Activated CD4-positive, alpha-beta T cell treated with anti-CD3 and anti-CD28 coated beads for 36 hours (primary cell): ENCODE measurements at regions not wholly inside any gene's neighbourhood (a gene's known extent, or its start where the extent isn't known, plus 50 kb on each side); places are given as distances from the start of the nearest gene placed in this dataset.

Source experiments
- ATAC-seq: fragments of 200-7000 bp; cut with Tn5 transposase; one replicate; pipeline ENCODE4 v1.10.0; 2021; ENCODE audit warnings: mild to moderate bottlenecking, moderate library complexity
- CTCF ChIA-PET: fragments of 350-600 bp; sonication (Branson Sonifier 250); formaldehyde crosslinking; loops from one replicate; lab custom pipeline; 2021; ENCODE audit warnings: antibody characterized with exemption; lab: Charles Lee
- POLR2A ChIA-PET: fragments of 350-600 bp; sonication (Branson Sonifier 250); formaldehyde crosslinking; loops from one replicate; lab custom pipeline; 2021; ENCODE audit warnings: antibody characterized with exemption, inconsistent platforms; lab: Charles Lee
- DNase-seq: peaks from one replicate; pipeline ENCODE4 v3.0.0-alpha.2; 2020
- H3K27ac Mint-ChIP-seq: one replicate; pipeline ENCODE4 v1.8.0; 2021; ENCODE audit warnings: mixed read lengths
- H3K27me3 Mint-ChIP-seq: one replicate; pipeline ENCODE4 v1.8.0; 2021; ENCODE audit warnings: mixed read lengths
- H3K36me3 Mint-ChIP-seq: one replicate; pipeline ENCODE4 v1.8.0; 2021; ENCODE audit warnings: low read depth, mixed read lengths
- H3K4me1 Mint-ChIP-seq: one replicate; pipeline ENCODE4 v1.8.0; 2021; ENCODE audit warnings: mixed read lengths
- H3K4me3 Mint-ChIP-seq: one replicate; pipeline ENCODE4 v1.8.0; 2021; ENCODE audit warnings: mild to moderate bottlenecking, moderate library complexity, mixed read lengths
- H3K9me3 Mint-ChIP-seq: one replicate; pipeline ENCODE4 v1.8.0; 2021; ENCODE audit warnings: low read depth, mixed read lengths
- intact Hi-C, 2 experiments: fragments of 100-400 bp; cut with DNase I in 1 of 2; cut with micrococcal nuclease in 1 of 2; formaldehyde crosslinking; loops; one replicate each; pipeline versions ENCODE4 v1.14.2 to v1.15.1; 2022 to 2024; cut with DNase I, micrococcal nuclease

GRCh38 chr3:18648159-18648558 lies 223.0 kb upstream of the SATB1 start:
- peaks cover 2% of the 10 kb centered on the region for H3K9me3 Mint-ChIP-seq
- ATAC-seq (no peak), DNase-seq (no peak)
- H3K4me3 Mint-ChIP-seq = no peak overlapping the region
- H3K27me3 Mint-ChIP-seq = no peaks in the 10 kb centered on the region
- H3K27ac Mint-ChIP-seq = peak overlapping the region; percentile 98
- H3K4me1 Mint-ChIP-seq = peaks cover 97% of the 10 kb centered on the region
- ChIA-PET POLR2A (interaction anchor here (1.7 to 5.7 kb wide), 3 partner anchors 21 to 92 kb away, joined by 5 to 66 read pairs (median 6); no protein-coding TSS in a partner anchor), CTCF (interaction anchor here (0.6 to 2.4 kb wide), 8 partner anchors 13 to 254 kb away, joined by 3 to 13 read pairs (median 3); no protein-coding TSS in a partner anchor)
- peaks cover 22% of the 10 kb centered on the region for H3K36me3 Mint-ChIP-seq
- intact Hi-C loops = loop anchor here (2.0 to 10.0 kb wide), 5 partner anchors 65 to 903 kb away; partner anchors contain the start of genes SATB1 (in 1 of the 2) and TBC1D5 (in 1 of the 2)

GRCh38 chr3:18645619-18646018 lies 220.5 kb upstream of the SATB1 start:
- intact Hi-C loops = loop anchor here (1.0 to 10.0 kb wide), 8 partner anchors 86 to 901 kb away; partner anchors contain the start of genes SATB1 (in 1 of the 2) and TBC1D5 (in 1 of the 2)

GRCh38 chr3:18643281-18643680 lies 218.1 kb upstream of the SATB1 start:
- DNase-seq = peak; percentile 24
- Mint-ChIP-seq H3K4me3 (peak overlapping the region; percentile 23), H3K4me1 (peaks cover 69% of the 10 kb centered on the region), H3K27ac (peak overlapping the region; percentile 89), H3K9me3 (peaks cover 22% of the 10 kb centered on the region), H3K36me3 (peaks cover 37% of the 10 kb centered on the region), H3K27me3 (no peaks in the 10 kb centered on the region)
- ChIA-PET POLR2A (interaction anchor here (0.6 to 1.7 kb wide), 10 partner anchors 36 to 197 kb away, joined by 3 to 9 read pairs (median 3); no protein-coding TSS in a partner anchor), CTCF (interaction anchor here (0.7 to 2.4 kb wide), 8 partner anchors 15 to 345 kb away, joined by 3 to 8 read pairs (median 3); no protein-coding TSS in a partner anchor)
- intact Hi-C loops = loop anchor here in 1 of 2 experiments (10.0 kb wide), 1 partner anchor 898 kb away; the partner anchor contains the start of gene TBC1D5
- peak; percentile 38 for ATAC-seq

More at GRCh38 chr3:18645619-18646018, 220.5 kb upstream of the SATB1 start:
- Mint-ChIP-seq H3K27ac (peak overlapping the region; percentile 90), H3K4me3 (no peak overlapping the region), H3K36me3 (peaks cover 37% of the 10 kb centered on the region), H3K4me1 (peaks cover 90% of the 10 kb centered on the region), H3K9me3 (peaks cover 21% of the 10 kb centered on the region), H3K27me3 (no peaks in the 10 kb centered on the region)
- ChIA-PET CTCF (interaction anchor here (0.7 to 2.1 kb wide), 15 partner anchors 12 to 222 kb away, joined by 3 to 12 read pairs (median 3); no protein-coding TSS in a partner anchor), POLR2A (interaction anchor here (0.6 to 5.7 kb wide), 14 partner anchors 12 to 224 kb away, joined by 3 to 66 read pairs (median 8); no protein-coding TSS in a partner anchor)
- DNase-seq = peak; percentile 84
- ATAC-seq = peak; percentile 40

- ChIA-PET POLR2A (interaction anchor here (0.5 kb wide), 1 partner anchor 262 kb away, joined by 3 read pairs; no protein-coding TSS in a partner anchor), CTCF (interaction anchor here (0.6 to 2.4 kb wide), 6 partner anchors 34 to 204 kb away, joined by 3 to 8 read pairs (median 3); no protein-coding TSS in a partner anchor)
- peak overlapping the region; percentile 2 for H3K27ac Mint-ChIP-seq
- DNase-seq (no peak), ATAC-seq (no peak)
- peaks cover 57% of the 10 kb centered on the region for H3K4me1 Mint-ChIP-seq
- no peaks in the 10 kb centered on the region for H3K27me3 Mint-ChIP-seq
- peaks cover 33% of the 10 kb centered on the region for H3K36me3 Mint-ChIP-seq
- peaks cover 29% of the 10 kb centered on the region for H3K9me3 Mint-ChIP-seq
- intact Hi-C loops = loop anchor here in 1 of 2 experiments (10.0 kb wide), 1 partner anchor 897 kb away; the partner anchor contains the start of gene TBC1D5
- no peak overlapping the region for H3K4me3 Mint-ChIP-seq
These were observed 216.8 kb upstream of the SATB1 start for GRCh38 chr3:18641916-18642315.

GRCh38 chr3:18635215-18635614 lies 210.1 kb upstream of the SATB1 start:
- H3K27me3 Mint-ChIP-seq = no peaks in the 10 kb centered on the region
- DNase-seq = no peak
- intact Hi-C loops = no loop called here
- no peak overlapping the region for H3K4me3 Mint-ChIP-seq
- H3K4me1 Mint-ChIP-seq = peaks cover 8% of the 10 kb centered on the region
- H3K27ac Mint-ChIP-seq = no peak overlapping the region
- H3K9me3 Mint-ChIP-seq = peaks cover 11% of the 10 kb centered on the region
- ChIA-PET POLR2A (no interaction called here), CTCF (interaction anchor here (1.0 kb wide), 1 partner anchor 13 kb away, joined by 3 read pairs; no protein-coding TSS in a partner anchor)
- no peak for ATAC-seq
- H3K36me3 Mint-ChIP-seq = no peaks in the 10 kb centered on the region

- no peak for ATAC-seq
- intact Hi-C loops = no loop called here
- H3K9me3 Mint-ChIP-seq = peaks cover 11% of the 10 kb centered on the region
- no peaks in the 10 kb centered on the region for H3K36me3 Mint-ChIP-seq
- peaks cover 6% of the 10 kb centered on the region for H3K4me1 Mint-ChIP-seq
- H3K27me3 Mint-ChIP-seq = no peaks in the 10 kb centered on the region
- ChIA-PET POLR2A (no interaction called here), CTCF (interaction anchor here (0.9 kb wide), 1 partner anchor 14 kb away, joined by 3 read pairs; no protein-coding TSS in a partner anchor)
- no peak overlapping the region for H3K27ac Mint-ChIP-seq
- DNase-seq = no peak
- no peak overlapping the region for H3K4me3 Mint-ChIP-seq
These were observed 209.3 kb upstream of the SATB1 start for GRCh38 chr3:18634461-18634860.

GRCh38 chr3:18633002-18633401 lies 207.9 kb upstream of the SATB1 start:
- no peak for ATAC-seq
- H3K9me3 Mint-ChIP-seq = peaks cover 8% of the 10 kb centered on the region
- no peak for DNase-seq
- ChIA-PET CTCF (interaction anchor here (0.7 kb wide), 1 partner anchor 114 kb away, joined by 4 read pairs; no protein-coding TSS in a partner anchor), POLR2A (no interaction called here)
- H3K36me3 Mint-ChIP-seq = no peaks in the 10 kb centered on the region
- peaks cover 6% of the 10 kb centered on the region for H3K4me1 Mint-ChIP-seq
- intact Hi-C loops = no loop called here
- no peaks in the 10 kb centered on the region for H3K27me3 Mint-ChIP-seq
- no peak overlapping the region for H3K4me3 Mint-ChIP-seq
- H3K27ac Mint-ChIP-seq = no peak overlapping the region

GRCh38 chr3:18630295-18630694 lies 205.2 kb upstream of the SATB1 start:
- POLR2A ChIA-PET = no interaction called here
- Mint-ChIP-seq H3K36me3 (no peaks in the 10 kb centered on the region), H3K27ac (no peak overlapping the region), H3K4me1 (peaks cover 6% of the 10 kb centered on the region), H3K27me3 (no peaks in the 10 kb centered on the region), H3K9me3 (peaks cover 4% of the 10 kb centered on the region), H3K4me3 (no peak overlapping the region)
- DNase-seq = no peak
- ATAC-seq = no peak
- CTCF ChIA-PET = no interaction called here
- intact Hi-C loops = no loop called here

- H3K4me3 Mint-ChIP-seq = no peak overlapping the region
- POLR2A ChIA-PET = no interaction called here
- no peaks in the 10 kb centered on the region for H3K27me3 Mint-ChIP-seq
- peaks cover 14% of the 10 kb centered on the region for H3K4me1 Mint-ChIP-seq
- H3K36me3 Mint-ChIP-seq = no peaks in the 10 kb centered on the region
- H3K27ac Mint-ChIP-seq = no peak overlapping the region
- intact Hi-C loops = no loop called here
- DNase-seq = no peak
- no peaks in the 10 kb centered on the region for H3K9me3 Mint-ChIP-seq
- CTCF ChIA-PET = interaction anchor here (0.6 to 2.1 kb wide), 4 partner anchors 9 to 134 kb away, joined by 4 to 6 read pairs (median 4); no protein-coding TSS in a partner anchor
- no peak for ATAC-seq
These were observed 199.9 kb upstream of the SATB1 start for GRCh38 chr3:18625085-18625484.

- Mint-ChIP-seq H3K27ac (no peak overlapping the region), H3K9me3 (no peaks in the 10 kb centered on the region), H3K27me3 (no peaks in the 10 kb centered on the region), H3K36me3 (no peaks in the 10 kb centered on the region), H3K4me3 (no peak overlapping the region), H3K4me1 (peaks cover 14% of the 10 kb centered on the region)
- ATAC-seq = no peak
- intact Hi-C loops = no loop called here
- POLR2A ChIA-PET = no interaction called here
- no peak for DNase-seq
- CTCF ChIA-PET = no interaction called here
These were observed 198.1 kb upstream of the SATB1 start for GRCh38 chr3:18623220-18623619.

- no peak for ATAC-seq
- intact Hi-C loops = no loop called here
- Mint-ChIP-seq H3K27me3 (no peaks in the 10 kb centered on the region), H3K4me1 (peaks cover 2% of the 10 kb centered on the region), H3K4me3 (no peak overlapping the region), H3K36me3 (peaks cover 2% of the 10 kb centered on the region), H3K27ac (no peak overlapping the region), H3K9me3 (peaks cover 3% of the 10 kb centered on the region)
- ChIA-PET CTCF (interaction anchor here (1.2 kb wide), 1 partner anchor 9 kb away, joined by 5 read pairs; no protein-coding TSS in a partner anchor), POLR2A (no interaction called here)
- no peak for DNase-seq
These were observed 193.6 kb upstream of the SATB1 start for GRCh38 chr3:18618723-18619122.
